ENCODE measurements at regions not wholly inside any gene's neighbourhood (a gene's known extent, or its start where the extent isn't known, plus 50 kb on each side); places are given as distances from the start of the nearest gene placed in this dataset.

GRCh38 chr17:79203657-79204056 is 129.0 kb downstream of the ENGASE start:
- TF ChIP-seq CTCF (IDR thresholded peaks at IDR 0.05) = no peak
- no peak for ATAC-seq (ENCODE audit: low FRiP score)
- no peak for DNase-seq (ENCODE audit: low spot score)

- ATAC-seq (ENCODE audit: low FRiP score) (no peak), DNase-seq (ENCODE audit: low spot score) (no peak)
- no peak for TF ChIP-seq CTCF (IDR thresholded peaks at IDR 0.05)
Observed at GRCh38 chr17:79203016-79203415, 128.4 kb downstream of the ENGASE start.

- DNase-seq (ENCODE audit: low spot score) (no peak), ATAC-seq (ENCODE audit: low FRiP score) (no peak)
- no peak for TF ChIP-seq CTCF (IDR thresholded peaks at IDR 0.05)
Observed at GRCh38 chr17:79202480-79202879, 127.9 kb downstream of the ENGASE start.

GRCh38 chr17:79201536-79202227 is 127.1 kb downstream of the ENGASE start:
- no peak for DNase-seq (ENCODE audit: low spot score)
- no peak for ATAC-seq (ENCODE audit: low FRiP score)
- no peak for TF ChIP-seq CTCF (IDR thresholded peaks at IDR 0.05)

GRCh38 chr17:79201119-79201518 is 126.5 kb downstream of the ENGASE start:
- ATAC-seq (ENCODE audit: low FRiP score) = no peak

GRCh38 chr17:79196913-79197312 is 122.3 kb downstream of the ENGASE start:
- DNase-seq (ENCODE audit: low spot score) = no peak
- no peak for ATAC-seq (ENCODE audit: low FRiP score)
- no peak for TF ChIP-seq CTCF (IDR thresholded peaks at IDR 0.05)

More at GRCh38 chr17:79201119-79201518, 126.5 kb downstream of the ENGASE start:
- TF ChIP-seq CTCF (IDR thresholded peaks at IDR 0.05) = no peak
- DNase-seq (ENCODE audit: low spot score) = no peak
